Testis (tissue), 2 donors: ENCODE measurements at regions not wholly inside any gene's neighbourhood (a gene's known extent, or its start where the extent isn't known, plus 50 kb on each side); places are given as distances from the start of the nearest gene placed in this dataset.

ENCODE experiments used
- DNase-seq: peaks from one replicate; pipeline ENCODE4 v3.0.0-alpha.2; 2019
- H3K27ac ChIP-seq, 2 donors: fragments of 200-600 bp; sonication (generic); one replicate each; pipeline ENCODE4 v1.5.1; 2019
- H3K27me3 ChIP-seq: fragments of 200-600 bp; sonication (generic); one replicate; pipeline ENCODE4 v1.5.1; 2019
- H3K36me3 ChIP-seq: fragments of 200-600 bp; sonication (generic); one replicate; pipeline ENCODE4 v1.5.1; 2017; ENCODE audit warnings: low read depth; ENCODE audit errors: missing control alignments
- H3K4me1 ChIP-seq: fragments of 200-600 bp; sonication (generic); one replicate; pipeline ENCODE4 v1.5.1; 2019
- H3K4me3 ChIP-seq, 2 donors: fragments of 200-600 bp; sonication (generic); one replicate each; pipeline ENCODE4 v1.5.1; 2017 to 2019
- H3K9me3 ChIP-seq: fragments of 200-600 bp; sonication (generic); one replicate; pipeline ENCODE4 v1.5.1; 2017
- POLR2A ChIP-seq: fragments of 450-650 bp; IDR thresholded peaks from one replicate; pipeline ENCODE4 v1.6.1; 2017; ENCODE audit warnings: antibody characterized with exemption, mild to moderate bottlenecking, moderate library complexity
- WGBS, 2 donors: methylation state at CpG; one replicate each; pipeline ENCODE4 v1.1.5; 2018; 5-methylcytosine and 5-hydroxymethylcytosine counted together
- intact Hi-C: fragments of 100-400 bp; cut with DNase I; formaldehyde crosslinking; loops from one replicate; pipeline ENCODE4 v1.15.1; 2023; ENCODE audit warnings: low total_unique reads
- TF ChIP-seq, protein P1 (sequence below), 3 experiments: fragments of 450-650 bp in 2 of 3; fragments of 200-600 bp in 1 of 3; sonication (generic) in 1 of 3; IDR thresholded peaks; one replicate each; pipeline ENCODE4 v1.5.1; 2016 to 2019; ENCODE audit warnings: antibody characterized with exemption in 3 of 3, mild to moderate bottlenecking in 2 of 3, moderate library complexity in 1 of 3

DNA sequence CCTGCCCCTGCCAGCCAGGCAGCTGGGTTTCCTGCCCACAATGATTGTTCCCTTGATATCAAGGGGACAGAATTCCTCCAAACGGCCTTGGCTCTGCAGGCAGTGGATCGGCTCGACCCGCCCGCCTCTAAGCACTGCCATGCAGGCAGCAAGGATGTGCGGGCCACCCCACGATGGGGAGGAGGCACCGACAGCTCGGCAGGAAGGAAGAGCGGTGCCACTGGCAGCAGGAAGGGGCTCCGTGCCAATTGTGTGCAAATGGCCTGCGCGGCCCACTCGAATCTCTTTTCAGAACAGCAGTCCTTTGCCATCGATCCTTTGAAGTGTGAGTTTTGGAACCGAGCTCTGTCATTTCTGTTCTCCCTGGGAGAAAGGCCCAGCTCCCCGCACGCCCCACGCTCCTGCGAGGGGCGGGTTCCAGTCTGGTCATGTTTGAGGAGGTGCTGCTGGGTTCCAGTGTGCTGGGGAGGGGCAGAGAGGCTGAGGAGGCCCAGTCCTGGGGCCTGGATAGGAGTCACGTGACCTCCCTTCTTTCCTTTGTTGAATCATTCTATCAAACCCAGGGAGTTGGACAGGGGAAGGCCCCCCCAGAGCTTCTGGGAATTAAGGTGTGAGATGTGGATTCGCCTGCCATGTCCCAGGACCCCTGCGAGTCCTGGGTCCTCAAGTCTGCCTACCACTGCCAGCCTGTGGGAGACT is 406.0 kb downstream of the CTTN start:
- no peak for DNase-seq

DNA sequence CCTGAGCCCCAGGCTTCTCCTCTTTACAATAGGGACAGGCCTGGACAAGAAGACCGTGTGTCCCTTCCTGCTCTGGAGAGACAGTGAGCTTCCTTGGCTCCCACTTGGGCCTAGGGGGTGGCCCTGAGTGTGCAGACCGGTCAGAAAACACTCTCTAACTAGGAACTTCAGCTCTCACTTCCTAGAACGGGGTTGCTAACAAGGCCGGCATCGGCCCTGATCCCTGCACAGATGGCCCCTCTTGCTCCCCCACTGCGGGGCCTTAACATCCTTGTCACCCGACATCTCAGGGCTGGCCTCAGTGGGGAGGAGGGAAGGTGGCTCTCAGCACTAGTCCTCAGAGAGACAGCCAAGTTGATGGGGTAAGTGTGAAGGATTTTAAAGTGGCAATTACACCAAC is 406.9 kb downstream of the CTTN start:
- Histone ChIP-seq H3K27ac (no peak overlapping the region), H3K9me3 (no peaks in the 10 kb centered on the region), H3K4me3 (no peak overlapping the region), H3K4me1 (peaks cover 4% of the 10 kb centered on the region), H3K27me3 (no peaks in the 10 kb centered on the region), H3K36me3 (no peaks in the 10 kb centered on the region)
- 83 to 86% methylated on average over 7 of the region's 7 CpGs for WGBS, 2 donors
- intact Hi-C loops: no loop called here
- TF ChIP-seq, protein P1, sequence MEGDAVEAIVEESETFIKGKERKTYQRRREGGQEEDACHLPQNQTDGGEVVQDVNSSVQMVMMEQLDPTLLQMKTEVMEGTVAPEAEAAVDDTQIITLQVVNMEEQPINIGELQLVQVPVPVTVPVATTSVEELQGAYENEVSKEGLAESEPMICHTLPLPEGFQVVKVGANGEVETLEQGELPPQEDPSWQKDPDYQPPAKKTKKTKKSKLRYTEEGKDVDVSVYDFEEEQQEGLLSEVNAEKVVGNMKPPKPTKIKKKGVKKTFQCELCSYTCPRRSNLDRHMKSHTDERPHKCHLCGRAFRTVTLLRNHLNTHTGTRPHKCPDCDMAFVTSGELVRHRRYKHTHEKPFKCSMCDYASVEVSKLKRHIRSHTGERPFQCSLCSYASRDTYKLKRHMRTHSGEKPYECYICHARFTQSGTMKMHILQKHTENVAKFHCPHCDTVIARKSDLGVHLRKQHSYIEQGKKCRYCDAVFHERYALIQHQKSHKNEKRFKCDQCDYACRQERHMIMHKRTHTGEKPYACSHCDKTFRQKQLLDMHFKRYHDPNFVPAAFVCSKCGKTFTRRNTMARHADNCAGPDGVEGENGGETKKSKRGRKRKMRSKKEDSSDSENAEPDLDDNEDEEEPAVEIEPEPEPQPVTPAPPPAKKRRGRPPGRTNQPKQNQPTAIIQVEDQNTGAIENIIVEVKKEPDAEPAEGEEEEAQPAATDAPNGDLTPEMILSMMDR (IDR thresholded peaks at IDR 0.05): no peak
- TF ChIP-seq POLR2A: no peak
- DNase-seq: no peak

More for the DNA sequence above, 406.0 kb downstream of the CTTN start:
- WGBS, 2 donors: 66 to 89% methylated on average over 24 of the region's 24 CpGs
- intact Hi-C loops: no loop called here
- no peaks in the 10 kb centered on the region for H3K9me3 ChIP-seq
- no peak overlapping the region for H3K27ac ChIP-seq
- TF ChIP-seq, protein P1 (IDR thresholded peaks at IDR 0.05): no peak
- TF ChIP-seq POLR2A: no peak
- no peak overlapping the region for H3K4me3 ChIP-seq
- no peaks in the 10 kb centered on the region for H3K36me3 ChIP-seq
- H3K4me1 ChIP-seq: peaks cover 4% of the 10 kb centered on the region
- H3K27me3 ChIP-seq: no peaks in the 10 kb centered on the region

DNA sequence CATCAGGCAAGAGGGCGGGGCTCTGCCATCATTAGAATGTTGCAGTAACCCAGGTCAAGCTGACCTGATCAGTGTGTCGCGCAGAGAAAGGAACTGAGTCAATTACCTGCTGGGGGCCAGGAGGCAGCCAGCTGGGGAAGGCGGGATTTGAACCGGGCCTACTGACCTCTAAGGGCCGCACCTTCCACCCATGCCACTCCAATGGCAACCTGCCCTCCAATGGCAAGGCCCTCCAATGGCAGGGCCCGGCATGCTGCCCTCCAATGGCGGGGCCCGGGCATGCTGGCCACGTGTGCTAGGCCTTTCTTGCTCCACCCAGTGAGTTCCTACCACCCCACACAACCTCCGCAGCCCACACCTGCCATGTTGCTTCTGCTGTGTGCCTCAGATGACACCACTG is 407.6 kb downstream of the CTTN start:
- peaks cover 4% of the 10 kb centered on the region for H3K4me1 ChIP-seq
- TF ChIP-seq, protein P1 (IDR thresholded peaks at IDR 0.05): no peak
- TF ChIP-seq POLR2A: no peak
- intact Hi-C loops: no loop called here
- no peaks in the 10 kb centered on the region for H3K36me3 ChIP-seq
- no peaks in the 10 kb centered on the region for H3K27me3 ChIP-seq
- no peak overlapping the region for H3K27ac ChIP-seq
- no peak overlapping the region for H3K4me3 ChIP-seq
- 93% methylated on average over 11 of the region's 11 CpGs for WGBS, 2 donors
- no peak for DNase-seq
- H3K9me3 ChIP-seq: no peaks in the 10 kb centered on the region

DNA sequence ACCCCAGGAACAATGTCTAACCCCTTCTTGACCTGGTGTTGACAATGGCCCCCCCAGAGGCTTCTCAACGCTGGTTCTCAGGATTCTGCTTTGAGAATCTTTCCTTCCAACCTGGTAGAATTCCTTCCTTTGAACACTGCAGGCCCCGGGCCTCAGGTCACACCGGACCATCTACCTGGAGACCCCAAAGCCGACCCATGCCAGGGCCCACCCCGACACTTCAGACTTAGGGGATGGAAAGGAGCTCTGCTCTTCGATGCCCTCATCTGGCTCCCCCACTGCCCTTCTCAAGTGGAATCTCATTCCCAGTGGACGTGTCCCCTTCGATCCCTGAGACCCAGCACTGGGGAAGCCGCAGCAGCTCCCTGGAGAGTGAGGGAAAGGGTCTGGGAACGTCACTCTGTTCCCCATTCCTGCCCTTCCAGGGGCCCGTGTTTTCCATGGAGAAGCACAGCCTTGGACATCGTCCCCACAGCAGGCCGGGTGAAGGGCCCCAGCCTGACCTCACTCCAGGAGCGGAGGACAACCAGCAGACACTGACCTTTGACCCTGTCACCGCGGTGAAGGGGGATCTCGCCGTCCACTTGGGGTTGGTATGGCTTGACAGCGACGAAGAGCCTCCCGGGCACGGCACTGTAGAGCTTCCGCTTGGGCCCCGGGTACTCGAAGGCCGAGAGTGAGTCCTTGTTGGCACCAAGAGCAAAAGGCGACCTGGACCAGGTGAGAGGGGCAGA is 408.3 kb downstream of the CTTN start:
- Histone ChIP-seq H3K36me3 (no peaks in the 10 kb centered on the region), H3K4me3 (no peak overlapping the region), H3K4me1 (peaks cover 4% of the 10 kb centered on the region), H3K9me3 (no peaks in the 10 kb centered on the region), H3K27ac (no peak overlapping the region), H3K27me3 (no peaks in the 10 kb centered on the region)
- intact Hi-C loops: no loop called here
- 94% methylated on average over 24 to 27 of the region's 27 CpGs for WGBS, 2 donors
- TF ChIP-seq, protein P1 (IDR thresholded peaks at IDR 0.05): no peak
- no peak for TF ChIP-seq POLR2A
- no peak for DNase-seq

DNA sequence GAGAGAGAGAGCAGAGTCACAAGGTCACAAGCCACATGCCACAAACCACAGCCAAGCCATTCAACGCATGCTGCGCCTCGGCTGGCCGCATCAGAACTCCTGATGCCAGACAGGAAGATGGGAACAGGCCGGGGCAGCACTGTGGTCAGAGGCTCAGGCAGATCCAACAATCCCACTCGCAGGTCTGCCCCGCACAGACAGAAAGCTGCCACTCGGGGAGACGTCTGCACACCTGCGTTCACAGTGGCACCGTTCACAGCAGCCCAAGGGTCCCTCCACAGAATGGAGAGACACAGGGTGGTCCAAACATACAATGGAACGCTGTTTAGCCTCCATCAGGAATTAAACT is 408.8 kb downstream of the CTTN start:
- intact Hi-C loops: no loop called here
- H3K4me1 ChIP-seq: peaks cover 4% of the 10 kb centered on the region
- H3K4me3 ChIP-seq: no peak overlapping the region
- H3K9me3 ChIP-seq: no peaks in the 10 kb centered on the region
- no peak for TF ChIP-seq POLR2A
- TF ChIP-seq, protein P1 (IDR thresholded peaks at IDR 0.05): no peak
- H3K36me3 ChIP-seq: no peaks in the 10 kb centered on the region
- no peak for DNase-seq
- H3K27me3 ChIP-seq: no peaks in the 10 kb centered on the region
- no peak overlapping the region for H3K27ac ChIP-seq
- 87 to 92% methylated on average over 9 to 12 of the region's 12 CpGs for WGBS, 2 donors
